ACC112 (cell line): ENCODE measurements at regions not wholly inside any gene's neighbourhood (a gene's known extent, or its start where the extent isn't known, plus 50 kb on each side); places are given as distances from the start of the nearest gene placed in this dataset.

Source experiments
- H2AFZ ChIP-seq: fragments of 200-600 bp; sonication (generic); one replicate; pipeline ENCODE4 v1.6.0; 2017; ENCODE audit warnings: antibody characterized with exemption, low read length; ENCODE audit not compliant: unreplicated experiment
- H3K27ac ChIP-seq: fragments of 200-600 bp; sonication (generic); 2 replicates; pipeline ENCODE4 v1.5.1; 2014; ENCODE audit warnings: low read depth, mild to moderate bottlenecking, antibody characterized with exemption, low read length, moderate library complexity
- H3K27me3 ChIP-seq: fragments of 200-600 bp; sonication (generic); 2 replicates; pipeline ENCODE4 v1.6.1; 2014; ENCODE audit warnings: mild to moderate bottlenecking, antibody characterized with exemption, low read length, moderate library complexity, mixed read lengths; ENCODE audit not compliant: insufficient read depth
- H3K36me3 ChIP-seq: fragments of 200-600 bp; sonication (generic); 2 replicates; pipeline ENCODE4 v1.6.1; 2016; ENCODE audit warnings: mild to moderate bottlenecking, antibody characterized with exemption, low read length, moderate library complexity, mixed read lengths; ENCODE audit not compliant: insufficient read depth
- H3K4me1 ChIP-seq: fragments of 200-600 bp; sonication (generic); one replicate; pipeline ENCODE4 v1.6.1; 2016; ENCODE audit warnings: low read length, mixed read lengths; ENCODE audit not compliant: insufficient read depth, unreplicated experiment, control insufficient read depth
- H3K4me3 ChIP-seq: fragments of 200-600 bp; sonication (generic); 2 replicates; pipeline ENCODE4 v1.5.1; 2014; ENCODE audit warnings: mild to moderate bottlenecking, low read depth, low read length
- H3K79me2 ChIP-seq: fragments of 200-600 bp; sonication (generic); one replicate; pipeline ENCODE4 v1.6.0; 2016; ENCODE audit warnings: low read length; ENCODE audit not compliant: control insufficient read depth, unreplicated experiment, insufficient read depth

DNA sequence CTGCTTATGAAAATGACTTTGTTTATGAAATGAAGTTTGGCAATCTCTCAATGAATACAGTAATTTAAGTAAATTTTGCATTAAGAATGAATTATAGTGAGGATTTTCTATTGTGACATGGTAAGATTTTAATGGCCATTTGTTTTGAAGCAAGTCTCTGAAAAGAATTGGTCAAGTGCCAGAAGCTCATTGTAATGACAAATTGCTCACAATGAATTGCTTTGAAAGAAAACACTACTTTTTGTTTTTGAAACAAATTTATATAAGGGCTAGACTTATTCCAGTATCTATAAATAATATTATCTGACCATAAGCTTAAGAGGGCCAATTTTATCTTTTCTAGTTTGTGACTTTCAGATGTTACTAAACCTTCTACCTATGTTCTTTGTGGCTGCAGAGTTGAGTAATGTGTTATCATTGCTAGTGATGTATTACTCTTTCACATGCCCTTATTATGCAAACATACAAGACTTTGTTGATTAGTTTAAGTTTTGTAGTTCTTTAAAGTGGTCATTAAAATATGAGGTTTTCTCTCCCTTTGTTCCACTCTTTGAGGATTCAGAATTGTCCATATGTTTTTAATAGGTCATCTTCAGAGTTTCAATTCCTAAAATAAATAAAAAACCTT, 93.0 kb upstream of the ZNF608 start:
- H3K27ac ChIP-seq = no peak overlapping the region
- H3K79me2 ChIP-seq = no peaks in the 10 kb centered on the region
- no peak overlapping the region for H2AFZ ChIP-seq
- no peaks in the 10 kb centered on the region for H3K27me3 ChIP-seq
- no peaks in the 10 kb centered on the region for H3K36me3 ChIP-seq
- H3K4me1 ChIP-seq = peaks cover 10% of the 10 kb centered on the region
- no peak overlapping the region for H3K4me3 ChIP-seq

- no peaks in the 10 kb centered on the region for H3K36me3 ChIP-seq
- H3K27me3 ChIP-seq = no peaks in the 10 kb centered on the region
- H2AFZ ChIP-seq = no peak overlapping the region
- H3K4me3 ChIP-seq = no peak overlapping the region
- H3K4me1 ChIP-seq = peaks cover 10% of the 10 kb centered on the region
- H3K27ac ChIP-seq = no peak overlapping the region
- H3K79me2 ChIP-seq = no peaks in the 10 kb centered on the region
These were observed 95.6 kb upstream of the ZNF608 start for GRCh38 chr5:124841829-124842712.

DNA sequence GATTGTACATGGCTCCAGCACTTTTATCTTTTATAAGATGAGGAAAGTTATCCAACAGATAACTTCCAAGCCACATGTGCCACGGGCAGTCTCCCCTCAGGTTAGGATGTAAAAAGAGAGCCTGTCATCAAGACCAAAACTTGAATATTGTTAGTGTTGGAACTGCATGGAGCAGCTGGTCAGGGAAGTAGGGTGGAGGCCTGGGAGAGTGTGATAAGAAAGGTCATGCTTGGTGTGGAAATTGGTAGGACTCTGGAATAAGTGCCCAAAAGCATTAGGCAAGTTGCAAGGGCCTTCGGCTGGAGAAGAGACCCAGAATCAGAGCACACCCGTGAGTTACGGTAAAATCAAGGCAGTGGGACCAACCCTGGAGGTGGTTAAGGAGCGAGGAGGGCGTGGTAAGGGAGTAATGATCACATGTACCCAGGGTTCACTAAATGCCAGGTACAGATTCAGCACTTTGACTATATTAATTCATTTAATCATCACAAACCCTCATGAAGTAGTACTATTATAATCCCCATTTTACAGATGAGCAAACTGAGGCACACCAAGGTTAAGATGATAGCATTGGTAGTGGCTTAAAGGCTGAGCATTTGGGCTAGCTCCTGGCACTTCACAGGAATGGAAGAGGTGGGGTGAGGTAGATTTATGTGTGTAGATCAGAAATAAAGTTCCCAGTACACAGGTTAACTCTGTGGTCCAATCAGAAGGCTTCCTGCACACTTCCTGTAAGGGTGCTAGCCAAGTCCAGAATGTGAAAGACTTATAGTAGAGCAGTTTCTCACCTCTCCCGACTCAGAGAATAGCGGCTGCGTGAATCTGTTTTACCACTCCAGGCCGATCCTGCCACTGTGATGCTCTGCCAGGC, 96.5 kb upstream of the ZNF608 start:
- Histone ChIP-seq H3K27me3 (no peaks in the 10 kb centered on the region), H2AFZ (no peak overlapping the region), H3K4me3 (no peak overlapping the region), H3K4me1 (peaks cover 10% of the 10 kb centered on the region), H3K27ac (no peak overlapping the region), H3K79me2 (no peaks in the 10 kb centered on the region), H3K36me3 (no peaks in the 10 kb centered on the region)

- Histone ChIP-seq H3K79me2 (no peaks in the 10 kb centered on the region), H3K27me3 (no peaks in the 10 kb centered on the region), H2AFZ (no peak overlapping the region), H3K4me1 (peaks cover 10% of the 10 kb centered on the region), H3K4me3 (no peak overlapping the region), H3K27ac (no peak overlapping the region), H3K36me3 (no peaks in the 10 kb centered on the region)
These were observed 97.1 kb upstream of the ZNF608 start for GRCh38 chr5:124843596-124843899.

DNA sequence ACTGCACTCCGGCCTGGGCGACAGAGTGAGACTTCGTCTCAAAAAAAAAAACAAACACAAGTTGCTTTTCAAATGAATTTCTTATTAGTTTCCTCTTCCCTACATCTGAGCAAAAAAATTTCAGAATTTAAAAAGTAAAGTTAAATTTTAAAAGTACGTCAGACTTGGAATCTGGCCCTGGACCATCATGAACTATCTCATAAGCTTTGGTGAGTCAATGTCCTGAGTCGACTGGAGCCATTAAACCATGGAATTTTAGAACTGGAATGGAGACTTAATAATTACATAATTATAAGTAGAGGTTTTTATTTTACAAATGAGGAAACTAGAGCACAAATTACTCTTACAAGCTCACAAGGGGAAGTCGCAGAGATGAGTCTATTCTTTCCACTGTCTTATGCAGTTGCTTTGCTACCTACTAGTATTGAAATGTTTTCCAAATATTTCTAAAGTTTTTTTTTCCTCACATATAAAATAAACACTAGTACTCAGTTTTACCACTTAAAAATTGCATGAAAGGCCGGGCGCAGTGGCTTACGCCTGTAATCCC, 98.0 kb upstream of the ZNF608 start:
- Histone ChIP-seq H3K79me2 (no peaks in the 10 kb centered on the region), H3K36me3 (no peaks in the 10 kb centered on the region), H3K27me3 (no peaks in the 10 kb centered on the region), H3K4me1 (peaks cover 5% of the 10 kb centered on the region), H3K4me3 (no peak overlapping the region), H2AFZ (no peak overlapping the region), H3K27ac (no peak overlapping the region)

GRCh38 chr5:124847907-124848306, 101.5 kb upstream of the ZNF608 start:
- Histone ChIP-seq H2AFZ (no peak overlapping the region), H3K27me3 (no peaks in the 10 kb centered on the region), H3K79me2 (no peaks in the 10 kb centered on the region), H3K36me3 (no peaks in the 10 kb centered on the region), H3K27ac (no peak overlapping the region), H3K4me3 (no peak overlapping the region), H3K4me1 (no peaks in the 10 kb centered on the region)

DNA sequence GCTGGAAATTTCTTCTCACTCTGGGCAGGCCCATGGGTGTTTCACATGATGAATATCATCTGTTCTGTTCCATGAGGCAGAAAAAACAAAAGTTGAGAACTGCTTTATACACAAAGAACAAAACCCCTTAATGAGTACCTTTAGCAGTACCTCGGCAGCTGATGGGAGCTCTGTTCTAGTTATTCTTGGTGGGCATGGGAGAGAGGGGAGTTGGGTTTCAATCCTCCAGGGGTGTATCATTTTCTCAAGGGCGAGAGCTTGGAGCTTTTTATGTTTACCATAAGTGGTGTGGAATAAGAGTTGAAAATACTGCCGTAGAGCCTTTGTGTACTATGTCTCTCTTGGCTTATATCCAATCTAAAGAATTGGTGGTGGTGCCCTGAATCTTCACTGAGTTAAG, 103.3 kb upstream of the ZNF608 start:
- H3K36me3 ChIP-seq = no peaks in the 10 kb centered on the region
- H3K4me1 ChIP-seq = no peaks in the 10 kb centered on the region
- H3K27ac ChIP-seq = no peak overlapping the region
- H3K79me2 ChIP-seq = no peaks in the 10 kb centered on the region
- no peak overlapping the region for H3K4me3 ChIP-seq
- no peak overlapping the region for H2AFZ ChIP-seq
- no peaks in the 10 kb centered on the region for H3K27me3 ChIP-seq

DNA sequence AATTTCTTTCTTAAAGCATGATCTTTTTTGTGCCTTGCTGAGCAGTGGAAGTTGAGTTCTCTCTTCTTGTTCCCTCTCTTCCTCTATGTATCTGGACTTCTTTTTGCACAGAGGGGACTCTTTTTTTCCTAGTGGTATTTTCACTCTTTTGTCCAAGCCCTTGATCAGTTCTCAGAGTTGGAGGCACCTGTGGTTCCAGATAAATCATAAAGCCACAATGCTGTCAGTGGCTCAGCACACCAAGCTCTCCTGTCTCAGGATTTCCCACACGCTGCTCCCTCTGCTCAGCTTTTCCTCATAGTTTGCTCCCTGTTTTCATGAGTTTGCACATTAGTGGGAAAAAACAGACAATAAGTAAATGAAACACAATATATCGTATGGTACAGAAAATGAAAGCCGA, 110.3 kb upstream of the ZNF608 start:
- H2AFZ ChIP-seq = no peak overlapping the region

GRCh38 chr5:124858612-124859011, 112.2 kb upstream of the ZNF608 start:
- H3K36me3 ChIP-seq = no peaks in the 10 kb centered on the region
- H3K4me3 ChIP-seq = no peak overlapping the region
- H3K27ac ChIP-seq = no peak overlapping the region
- no peaks in the 10 kb centered on the region for H3K4me1 ChIP-seq
- no peaks in the 10 kb centered on the region for H3K79me2 ChIP-seq
- no peak overlapping the region for H2AFZ ChIP-seq
- no peaks in the 10 kb centered on the region for H3K27me3 ChIP-seq

More for the DNA sequence above, 110.3 kb upstream of the ZNF608 start:
- H3K27me3 ChIP-seq = no peaks in the 10 kb centered on the region
- H3K4me3 ChIP-seq = no peak overlapping the region
- no peaks in the 10 kb centered on the region for H3K36me3 ChIP-seq
- no peaks in the 10 kb centered on the region for H3K4me1 ChIP-seq
- no peaks in the 10 kb centered on the region for H3K79me2 ChIP-seq
- H3K27ac ChIP-seq = no peak overlapping the region

GRCh38 chr5:124859027-124859426, 112.6 kb upstream of the ZNF608 start:
- no peak overlapping the region for H3K27ac ChIP-seq
- H3K4me1 ChIP-seq = no peaks in the 10 kb centered on the region
- no peak overlapping the region for H3K4me3 ChIP-seq
- H3K36me3 ChIP-seq = no peaks in the 10 kb centered on the region
- H2AFZ ChIP-seq = no peak overlapping the region
- no peaks in the 10 kb centered on the region for H3K79me2 ChIP-seq
- H3K27me3 ChIP-seq = no peaks in the 10 kb centered on the region
